GM18517 (cell line): ENCODE measurements at regions not wholly inside any gene's neighbourhood (a gene's known extent, or its start where the extent isn't known, plus 50 kb on each side); places are given as distances from the start of the nearest gene placed in this dataset.
"Not testable (repeated sequence)": the region's sequence is repeated elsewhere in the genome, so short reads cannot be mapped to it uniquely, and the experiment has no call there.

Source experiments
- ATAC-seq: cut with Tn5 transposase; IDR thresholded peaks from one replicate; pipeline ENCODE4 v1.9.1; 2021; ENCODE audit warnings: mild to moderate bottlenecking, moderate library complexity; ENCODE audit not compliant: unreplicated experiment

DNA sequence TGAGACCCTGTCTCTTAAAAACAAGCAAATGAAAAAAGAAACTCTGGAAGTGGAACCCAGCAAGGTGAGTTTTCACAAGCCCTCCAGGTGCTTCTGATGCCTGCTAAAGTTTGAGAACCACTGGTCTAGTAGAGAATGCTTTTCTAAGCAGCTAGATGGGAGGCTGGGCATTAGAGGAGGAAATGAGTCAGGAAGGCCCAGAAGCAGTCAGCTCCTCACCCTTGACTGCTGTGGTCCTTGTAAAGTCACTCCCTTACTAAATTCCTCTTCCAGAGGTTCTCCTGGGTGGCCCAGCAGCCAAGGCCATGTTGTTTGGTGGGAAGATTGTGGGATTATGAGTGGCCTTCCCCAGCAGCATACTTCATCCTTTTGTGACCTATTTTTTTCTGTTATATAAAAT is 52.0 kb upstream of the FYN start:
- no peak for ATAC-seq

DNA sequence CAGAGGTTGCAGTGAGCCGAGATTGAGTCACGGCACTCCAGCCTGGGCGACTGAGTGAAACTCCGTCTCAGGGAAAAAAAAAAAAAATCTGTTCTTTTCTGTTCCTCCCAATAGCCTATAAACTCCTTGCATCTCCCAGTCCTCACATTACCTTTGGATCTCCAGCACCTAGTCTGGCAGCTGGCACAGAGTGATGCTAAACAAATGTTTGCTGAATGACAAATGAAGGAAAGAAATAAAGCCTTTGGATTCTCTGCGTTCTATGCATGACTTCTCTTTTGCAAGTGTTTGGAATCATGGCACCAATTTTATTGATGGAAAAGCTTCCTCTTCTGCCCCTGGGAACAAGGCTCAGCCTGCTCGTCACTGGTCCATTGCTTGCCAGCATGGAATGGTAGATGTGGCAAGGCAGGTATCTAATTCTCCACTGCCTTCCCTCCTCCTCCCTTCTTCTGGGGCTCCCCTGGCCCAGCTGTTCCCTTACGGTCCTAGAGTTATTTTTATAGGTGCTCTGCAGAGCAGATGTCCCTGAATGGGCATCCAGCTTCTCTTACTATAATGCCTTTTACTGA is 53.6 kb upstream of the FYN start:
- no peak for ATAC-seq

- ATAC-seq = no peak
These were observed 54.1 kb upstream of the FYN start for GRCh38 chr6:111927321-111927720.

GRCh38 chr6:111928139-111928538 is 54.9 kb upstream of the FYN start:
- no peak for ATAC-seq

- not testable (repeated sequence) for ATAC-seq
These were observed 61.4 kb upstream of the FYN start for GRCh38 chr6:111934611-111935010.

DNA sequence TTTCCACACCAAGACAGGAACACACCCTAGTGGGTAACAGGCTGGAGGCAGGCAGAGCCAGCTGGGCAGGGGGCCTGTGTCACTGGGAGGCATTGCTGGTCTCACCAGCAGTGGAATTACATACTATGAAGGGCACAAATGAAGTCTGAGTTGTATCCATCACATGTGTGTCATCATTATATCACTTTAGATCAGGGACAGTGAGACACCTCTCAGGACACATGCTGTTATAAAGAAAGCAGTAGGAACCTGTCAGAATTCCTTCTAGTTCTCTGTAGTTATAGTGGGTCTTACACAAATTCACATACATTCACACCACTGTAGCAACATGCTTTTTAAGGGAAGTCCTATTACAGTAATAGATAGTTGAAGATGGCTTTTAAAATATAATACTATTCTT is 63.5 kb upstream of the FYN start:
- no peak for ATAC-seq

GRCh38 chr6:111938710-111939109 is 65.5 kb upstream of the FYN start:
- ATAC-seq = no peak

DNA sequence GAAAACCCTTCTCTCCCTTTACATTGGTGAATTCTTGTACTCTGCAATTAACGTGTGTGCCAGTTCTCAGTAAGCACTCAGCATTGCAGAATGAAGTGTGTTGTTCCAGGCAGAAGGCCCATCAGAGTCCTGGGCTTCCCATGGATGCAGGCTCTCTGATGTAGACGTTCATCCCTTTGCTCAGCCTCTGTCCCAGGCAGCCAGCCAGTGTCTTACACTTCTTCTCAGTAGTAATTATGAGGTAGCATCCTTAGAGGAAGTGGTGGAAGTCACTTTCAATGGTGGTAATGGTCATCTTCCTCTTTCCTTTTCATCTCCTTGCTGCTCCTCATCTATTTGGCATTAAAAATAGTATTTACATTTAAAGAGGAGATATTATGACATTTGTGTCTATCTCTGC is 66.7 kb upstream of the FYN start:
- ATAC-seq = no peak

DNA sequence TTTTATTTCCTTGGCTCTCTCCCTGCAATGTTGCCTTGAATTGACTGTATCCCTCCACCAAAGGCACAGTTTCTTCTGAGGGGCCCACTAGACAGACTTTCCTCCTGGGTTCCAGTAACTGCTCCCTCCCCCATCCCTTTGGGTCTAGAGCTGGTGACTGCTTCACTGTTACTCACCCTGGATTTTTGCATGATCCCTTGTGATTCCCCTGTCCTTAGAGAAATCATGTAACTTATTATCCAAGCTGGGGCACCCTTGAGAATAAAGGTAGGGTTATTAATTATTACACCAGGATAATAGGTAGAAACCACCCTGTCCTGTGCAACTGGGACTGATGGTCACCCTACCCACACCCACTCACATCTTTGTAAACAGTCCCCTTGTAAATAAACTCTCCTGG is 67.5 kb upstream of the FYN start:
- no peak for ATAC-seq

DNA sequence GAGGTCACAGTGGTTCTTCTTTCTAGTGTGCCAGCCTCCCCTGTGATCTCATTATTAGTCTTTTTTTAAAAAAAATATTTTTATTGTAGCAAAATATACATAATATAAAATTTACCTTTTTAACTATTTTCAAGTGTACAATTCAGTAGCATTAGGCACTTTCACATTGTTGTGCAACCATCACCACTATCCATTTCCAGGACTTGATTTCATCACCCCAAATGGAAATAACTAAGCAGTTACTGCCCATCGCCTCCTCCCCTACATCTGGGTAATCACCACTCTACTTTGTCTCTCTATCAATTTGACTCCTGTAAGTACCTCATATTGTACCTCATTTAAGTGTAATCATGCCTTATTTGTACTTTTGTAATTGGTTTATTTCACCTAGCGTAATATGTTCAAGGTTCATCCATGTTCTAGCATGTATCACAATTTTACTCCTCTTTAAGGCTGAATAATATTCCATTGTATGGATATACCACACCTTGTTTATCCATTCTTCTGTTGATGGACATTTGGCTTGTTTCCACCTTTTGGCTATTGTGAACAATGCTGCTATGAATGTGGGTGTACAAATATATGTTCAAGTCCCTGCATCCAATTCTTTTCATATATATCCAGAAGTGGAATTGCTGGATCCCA is 68.6 kb upstream of the FYN start:
- no peak for ATAC-seq

DNA sequence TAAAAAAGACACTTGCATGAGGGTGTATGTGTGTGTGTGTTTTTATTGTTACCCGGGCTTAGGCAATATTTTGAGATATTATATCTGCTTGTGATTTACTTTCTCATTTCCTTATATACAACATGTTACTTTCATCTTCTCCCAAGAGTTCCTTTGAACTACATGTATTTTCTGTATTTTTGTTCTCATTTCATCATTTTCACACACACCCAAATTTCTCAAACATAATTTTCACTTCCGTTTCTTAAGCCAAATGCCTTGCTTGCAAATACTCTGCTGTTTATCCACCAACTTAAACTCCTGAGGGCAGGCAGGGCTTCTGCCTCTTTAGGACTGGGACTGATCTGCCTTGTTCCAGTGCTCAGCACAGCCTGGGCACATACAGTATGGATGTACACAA is 69.3 kb upstream of the FYN start:
- no peak for ATAC-seq

- ATAC-seq = no peak
These were observed 70.0 kb upstream of the FYN start for GRCh38 chr6:111943266-111943665.

DNA sequence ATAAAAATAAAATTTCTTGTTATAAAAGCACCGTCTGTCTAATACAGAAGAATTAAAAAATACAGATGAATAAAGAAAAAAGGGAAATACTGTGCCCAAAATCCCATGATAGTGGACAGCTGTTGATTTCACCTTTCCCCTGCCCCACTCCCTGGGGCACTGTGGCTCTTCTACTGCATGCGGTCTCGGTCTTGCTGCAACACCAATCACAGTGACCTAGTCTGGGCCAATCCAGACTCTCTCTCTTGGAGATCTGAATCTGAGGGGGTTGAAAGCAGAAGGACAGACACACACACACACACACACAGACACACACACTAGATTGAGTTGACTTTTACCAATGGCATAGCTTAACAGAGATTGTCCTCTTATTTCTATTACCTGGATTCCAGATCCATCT is 70.5 kb upstream of the FYN start:
- no peak for ATAC-seq

- no peak for ATAC-seq
These were observed 71.3 kb upstream of the FYN start for GRCh38 chr6:111944541-111944940.

GRCh38 chr6:111949546-111949945 is 76.3 kb upstream of the FYN start:
- no peak for ATAC-seq

DNA sequence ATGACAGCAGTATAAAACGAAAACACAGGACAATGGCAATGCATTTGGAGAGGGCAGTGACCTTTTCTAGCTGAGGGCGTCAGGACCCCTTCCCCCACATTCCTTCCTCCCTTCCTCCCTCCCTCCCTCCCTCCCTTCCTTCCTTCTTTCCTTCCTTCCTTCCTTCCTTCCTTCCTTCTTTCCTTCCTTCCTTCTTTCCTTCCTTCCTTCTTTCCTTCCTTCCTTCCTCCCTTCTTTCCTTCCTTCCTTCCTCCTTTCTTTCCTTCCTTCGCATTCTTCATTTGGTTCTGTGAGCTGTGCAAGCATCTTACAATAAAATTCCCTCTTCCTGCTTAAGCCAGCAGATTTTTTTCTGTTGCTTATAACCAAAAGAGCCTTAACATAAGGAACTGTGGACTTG is 76.7 kb upstream of the FYN start:
- ATAC-seq = not testable (repeated sequence)

DNA sequence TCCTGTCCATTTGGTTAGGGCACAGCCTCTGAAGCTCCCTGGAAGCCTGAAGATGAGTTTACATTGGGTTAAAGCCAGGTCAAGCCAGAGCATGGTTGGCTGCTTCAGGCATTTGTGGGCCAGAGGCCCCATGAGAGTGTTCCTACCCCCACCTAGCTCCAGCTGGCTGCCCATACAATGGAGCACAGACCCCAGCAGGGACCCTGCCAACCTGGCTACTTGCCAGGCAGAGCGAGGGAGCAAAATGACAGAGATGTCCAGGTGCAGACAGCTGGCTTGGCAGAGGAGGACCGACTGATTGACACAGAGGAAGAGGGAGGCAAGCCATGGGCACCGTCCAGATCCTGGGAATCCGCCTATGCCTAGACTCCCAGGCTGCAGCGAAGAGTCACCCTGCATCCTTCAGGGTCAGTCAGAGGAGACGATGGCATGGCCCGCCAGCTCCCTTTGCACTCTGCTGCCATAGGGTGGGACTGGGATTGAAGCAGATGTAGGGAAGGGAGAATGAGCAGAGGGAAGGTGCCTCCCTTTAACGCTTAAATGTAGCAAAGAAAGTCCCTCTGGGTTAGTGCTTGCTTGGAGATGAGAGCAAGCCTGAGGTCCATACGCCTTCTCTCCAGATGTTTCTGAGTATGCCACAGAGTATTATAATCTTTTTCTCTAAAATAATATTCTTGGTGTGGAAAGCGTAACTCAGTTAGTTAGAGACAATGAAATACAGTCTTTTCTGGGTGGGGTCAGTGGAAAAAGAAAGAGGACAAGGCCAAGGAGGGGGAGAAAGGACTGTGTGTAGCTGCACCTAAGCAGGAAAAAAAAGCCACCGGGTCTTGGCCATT is 77.6 kb upstream of the FYN start:
- no peak for ATAC-seq

DNA sequence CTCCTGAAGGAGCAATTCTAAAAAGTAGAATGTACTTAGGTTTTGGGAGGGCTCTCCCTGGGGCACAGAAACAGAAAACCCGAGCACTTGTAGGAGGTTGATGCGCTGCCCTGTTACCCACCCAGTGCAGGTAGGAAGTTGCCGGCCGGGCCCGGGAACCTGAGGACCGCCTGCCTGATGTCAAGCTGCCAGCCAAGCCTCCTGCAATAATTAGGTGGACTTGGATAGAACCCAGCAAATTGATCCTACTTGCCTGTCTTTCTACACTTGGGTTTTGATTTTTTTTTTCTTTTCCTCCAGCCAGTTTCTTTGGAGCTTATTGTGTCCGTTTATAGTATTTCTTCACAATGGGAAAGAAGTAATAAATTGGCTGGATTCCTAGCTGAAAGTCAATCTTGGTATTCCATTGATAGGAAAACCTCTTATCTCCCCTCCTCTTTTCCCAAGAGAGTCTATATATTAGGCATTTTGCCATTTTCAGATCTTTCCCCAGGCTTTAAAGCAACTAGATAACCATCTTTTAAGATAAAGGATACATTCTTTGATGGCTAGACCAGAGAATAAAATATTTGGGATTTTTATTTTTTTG is 78.3 kb upstream of the FYN start:
- no peak for ATAC-seq

DNA sequence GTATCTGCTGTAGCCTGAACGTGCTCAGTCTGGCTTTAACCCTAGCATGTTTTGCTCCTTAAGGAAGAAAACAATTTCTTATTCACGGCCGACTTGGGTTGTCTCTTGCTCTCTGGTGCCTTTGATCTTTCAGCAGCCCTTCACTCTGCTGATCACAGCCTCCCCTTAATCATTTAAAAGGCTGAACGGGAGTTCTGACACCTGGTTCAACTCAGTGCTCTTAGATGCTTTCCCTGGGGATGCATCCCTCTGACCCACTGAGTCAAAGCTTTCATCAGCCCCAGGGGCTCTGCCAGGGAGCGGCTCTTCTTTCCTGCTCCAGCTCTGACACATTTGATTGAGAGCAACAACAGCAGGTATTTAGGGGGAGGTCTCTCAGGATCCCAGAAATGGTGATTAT is 79.0 kb upstream of the FYN start:
- no peak for ATAC-seq

- no peak for ATAC-seq
These were observed 79.7 kb upstream of the FYN start for GRCh38 chr6:111952821-111953540.

- ATAC-seq = no peak
These were observed 82.8 kb upstream of the FYN start for GRCh38 chr6:111956098-111956497.
